NCI-H524 treated with DMSO at 0.1 percent for 48 hours (cell line): ENCODE measurements at regions not wholly inside any gene's neighbourhood (a gene's known extent, or its start where the extent isn't known, plus 50 kb on each side); places are given as distances from the start of the nearest gene placed in this dataset.

Source experiments
- DNase-seq: peaks from one replicate; lab custom pipeline; 2025; lab: John Stamatoyannopoulos, UW

DNA sequence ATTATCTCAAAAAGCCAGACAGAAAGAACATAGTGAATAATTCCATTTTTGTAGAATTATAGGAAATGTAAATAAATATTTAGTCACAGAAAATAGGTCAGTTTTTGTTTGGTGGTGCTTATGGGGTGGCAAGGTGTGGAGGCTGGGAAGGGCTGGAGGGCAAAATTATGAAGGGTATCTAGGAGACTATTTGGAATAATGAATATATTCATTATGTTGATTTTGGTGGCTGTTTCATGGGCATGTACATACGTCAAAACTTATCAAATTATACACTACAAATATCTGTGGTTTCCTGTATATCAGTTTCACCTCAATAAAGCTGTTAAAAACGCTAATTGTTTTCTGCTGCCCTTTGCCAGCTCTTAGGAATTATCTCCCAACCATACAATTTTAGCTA lies 298.7 kb upstream of the GOLIM4 start:
- no peak for DNase-seq

DNA sequence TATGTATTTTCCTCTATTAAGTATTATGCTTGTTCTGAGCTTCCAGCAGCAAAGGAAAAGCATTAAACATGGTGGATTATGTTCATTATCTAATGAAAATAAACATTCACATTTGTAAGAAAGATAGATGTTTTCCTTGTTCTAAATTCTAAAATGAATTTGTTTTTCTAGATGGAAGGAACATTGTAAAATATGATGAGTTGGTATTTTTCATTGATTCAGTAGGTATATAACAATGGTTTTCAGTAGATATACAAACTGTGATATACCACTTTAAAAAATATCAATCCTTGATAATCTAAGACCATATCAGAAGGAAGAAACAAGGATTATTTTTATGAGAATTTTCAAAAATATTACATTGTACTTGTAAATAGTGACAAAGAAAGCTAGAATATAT lies 290.6 kb upstream of the GOLIM4 start:
- no peak for DNase-seq

GRCh38 chr3:168384990-168385389 lies 289.3 kb upstream of the GOLIM4 start:
- no peak for DNase-seq

- peak; percentile 35 for DNase-seq
These were observed 287.8 kb upstream of the GOLIM4 start for GRCh38 chr3:168383573-168383972.

- DNase-seq, result no peak
These were observed 276.1 kb upstream of the GOLIM4 start for GRCh38 chr3:168371846-168372245.

GRCh38 chr3:168364967-168365366 lies 269.2 kb upstream of the GOLIM4 start:
- no peak for DNase-seq

DNA sequence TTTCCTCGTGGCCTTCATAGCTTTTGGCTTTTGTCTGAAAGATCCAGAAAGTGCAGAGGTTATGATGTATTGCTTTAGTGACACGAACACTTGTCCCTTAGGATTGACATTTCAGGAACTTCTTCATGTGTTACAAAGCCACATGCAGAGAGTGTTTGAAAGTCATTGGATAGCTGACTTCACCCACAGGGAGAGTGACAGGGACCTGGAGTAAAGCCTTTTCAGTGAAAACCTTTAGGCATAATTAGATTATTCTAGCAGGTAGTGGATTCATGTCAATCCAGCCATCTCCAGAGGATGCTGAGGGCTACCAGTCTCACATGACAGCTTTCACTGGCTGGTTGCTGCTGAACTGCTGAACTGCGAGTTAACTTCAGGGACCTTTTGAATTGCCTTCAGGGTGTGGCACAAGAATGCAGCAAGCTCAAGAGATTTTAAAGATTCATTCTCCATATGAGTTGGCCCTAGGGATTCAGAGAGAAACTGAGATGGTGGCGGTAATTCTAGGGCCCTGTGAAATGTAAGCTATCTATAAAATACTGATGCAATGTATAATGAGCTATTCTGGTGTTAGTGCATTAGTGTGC lies 267.0 kb upstream of the GOLIM4 start:
- DNase-seq, result no peak

DNA sequence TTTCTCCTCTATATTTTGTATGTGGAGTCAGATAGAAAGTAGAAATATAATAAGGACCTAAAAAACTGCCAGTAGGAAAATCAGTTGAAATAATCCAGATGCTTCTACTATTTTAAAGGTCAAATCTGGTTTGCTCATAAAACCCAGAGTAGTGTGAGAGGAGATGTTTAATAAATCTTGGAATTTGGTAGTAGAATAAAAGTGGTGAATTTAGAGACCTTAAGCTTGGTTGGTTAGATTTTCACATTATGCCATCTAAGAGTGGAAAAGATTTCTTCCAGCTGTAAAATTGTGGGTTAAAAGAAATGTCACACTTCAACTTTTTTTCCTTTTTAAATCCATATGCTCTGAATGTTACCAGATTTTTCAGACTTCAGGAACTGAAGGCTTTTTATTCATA lies 266.4 kb upstream of the GOLIM4 start:
- DNase-seq, result no peak

DNA sequence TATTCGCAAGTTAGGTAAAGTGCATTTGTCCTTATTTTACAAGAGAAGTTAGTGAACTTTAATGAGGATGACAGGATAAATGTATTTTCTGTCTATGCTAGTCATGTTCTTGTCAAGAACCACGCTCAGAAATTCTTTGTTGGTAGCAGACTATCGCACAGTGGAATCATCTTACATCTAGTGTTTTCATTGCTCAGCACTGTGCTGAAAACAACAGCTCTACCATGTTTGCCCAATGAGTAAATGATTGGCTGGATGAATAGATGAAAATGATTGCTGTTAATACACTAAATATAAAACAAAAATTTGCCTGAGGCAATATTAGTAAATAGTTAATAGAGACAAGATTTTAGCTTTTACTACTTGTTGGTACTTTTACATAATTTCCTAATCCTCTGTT lies 265.3 kb upstream of the GOLIM4 start:
- DNase-seq, result no peak

GRCh38 chr3:168342946-168343850 lies 247.5 kb upstream of the GOLIM4 start:
- DNase-seq, result no peak

GRCh38 chr3:168341956-168342936 lies 246.5 kb upstream of the GOLIM4 start:
- no peak for DNase-seq

- DNase-seq, result no peak
These were observed 245.6 kb upstream of the GOLIM4 start for GRCh38 chr3:168341192-168341815.

DNA sequence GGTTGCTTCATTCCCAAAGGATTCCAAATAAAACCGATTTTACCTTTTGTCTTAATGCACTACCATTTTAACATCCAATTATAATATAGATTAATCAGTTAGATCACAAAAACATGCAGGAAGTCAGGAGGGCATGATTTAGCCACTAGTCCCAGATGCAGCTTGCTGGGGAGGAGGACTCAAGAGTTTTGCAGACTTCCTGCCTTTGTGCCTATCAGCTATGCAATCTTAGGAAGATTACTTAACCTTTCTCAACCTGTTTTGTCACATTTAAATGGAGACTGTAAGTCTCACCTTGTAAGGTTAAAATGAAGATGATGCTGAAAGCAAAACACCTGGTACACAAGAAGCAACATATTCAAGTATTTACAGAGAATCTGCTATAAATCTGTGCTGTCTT lies 242.4 kb upstream of the GOLIM4 start:
- DNase-seq, result no peak

DNA sequence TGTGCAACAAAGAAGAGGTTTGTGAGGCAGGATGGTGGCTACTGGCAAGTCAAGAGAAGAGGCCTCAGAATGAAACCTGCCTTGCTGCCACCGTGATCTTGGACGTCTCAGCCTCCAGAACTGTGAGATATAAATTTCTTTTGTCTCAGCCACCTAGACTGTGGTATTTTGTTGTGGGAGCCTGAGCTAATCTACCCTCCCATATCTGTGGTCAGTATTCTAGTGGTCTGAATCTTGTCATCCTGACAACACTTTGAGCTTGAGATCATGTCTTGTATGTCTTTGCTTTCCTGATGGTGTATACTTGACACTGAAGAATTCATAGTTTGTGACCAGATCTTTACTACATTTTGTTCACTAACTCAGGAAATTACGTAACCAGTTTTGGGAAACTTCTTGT lies 240.6 kb upstream of the GOLIM4 start:
- no peak for DNase-seq

DNA sequence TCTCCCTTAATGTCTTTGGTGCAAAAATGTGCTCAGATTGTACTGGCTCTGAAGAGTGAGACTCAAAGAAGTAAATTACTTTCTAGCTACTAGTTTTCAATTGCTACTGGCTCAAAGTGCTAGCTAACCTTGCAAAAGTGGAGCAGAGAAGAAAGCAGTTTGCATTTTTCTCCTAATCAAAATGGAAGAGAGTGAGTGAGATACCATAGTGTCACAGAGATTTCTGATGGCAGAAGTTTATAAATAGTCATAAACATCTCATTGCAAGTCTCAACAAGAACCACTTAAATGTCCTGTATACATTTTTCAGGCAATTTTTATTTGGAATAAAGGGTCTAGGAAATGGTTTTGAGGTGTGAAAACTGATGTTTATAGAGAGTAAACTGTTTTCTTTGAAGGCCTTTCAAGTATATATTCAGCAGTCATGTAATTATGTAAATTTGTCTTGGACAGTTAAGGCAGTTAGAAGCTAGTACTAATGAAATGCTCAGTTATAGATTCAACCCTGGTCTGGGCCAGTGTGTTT lies 237.7 kb upstream of the GOLIM4 start:
- no peak for DNase-seq

GRCh38 chr3:168331756-168332155 lies 236.0 kb upstream of the GOLIM4 start:
- no peak for DNase-seq

DNA sequence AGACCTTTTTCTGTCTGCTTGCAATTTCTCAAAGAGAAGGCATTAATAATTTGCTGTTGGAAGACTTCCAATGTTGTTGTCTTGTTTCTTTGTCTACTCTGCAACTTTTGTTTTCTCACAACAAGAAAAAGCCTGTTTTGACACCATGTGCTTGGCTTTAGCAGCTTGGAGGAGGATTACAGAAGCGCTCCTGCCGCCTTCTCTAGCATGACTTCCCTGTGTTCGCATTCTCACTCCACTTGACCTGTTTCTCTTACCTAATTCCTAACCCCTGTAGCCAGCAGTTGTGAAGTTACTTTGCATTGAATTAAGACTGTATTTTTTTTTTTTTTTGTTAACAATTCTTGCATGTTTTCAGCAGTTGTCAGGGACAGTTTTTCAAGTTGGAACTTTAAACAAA lies 235.3 kb upstream of the GOLIM4 start:
- no peak for DNase-seq

DNA sequence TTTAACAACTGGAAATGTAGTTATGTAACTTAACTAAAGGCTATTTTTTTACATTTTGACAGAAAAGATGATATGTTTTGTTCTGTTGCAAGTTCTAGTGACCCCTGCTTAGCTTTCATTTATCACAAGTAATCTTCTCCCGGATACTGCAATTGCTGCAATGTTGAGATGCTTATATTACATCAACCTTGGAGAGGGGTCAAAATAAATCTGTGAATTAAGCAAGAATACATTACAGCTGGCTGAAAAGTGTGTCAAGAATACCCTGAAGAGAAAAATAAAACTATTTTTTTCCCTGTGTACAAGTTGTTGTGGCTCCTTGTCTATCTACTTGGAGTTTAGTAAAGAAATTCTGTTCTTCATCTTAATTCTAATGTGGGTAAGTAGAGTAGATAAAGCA lies 232.1 kb upstream of the GOLIM4 start:
- DNase-seq, result no peak

DNA sequence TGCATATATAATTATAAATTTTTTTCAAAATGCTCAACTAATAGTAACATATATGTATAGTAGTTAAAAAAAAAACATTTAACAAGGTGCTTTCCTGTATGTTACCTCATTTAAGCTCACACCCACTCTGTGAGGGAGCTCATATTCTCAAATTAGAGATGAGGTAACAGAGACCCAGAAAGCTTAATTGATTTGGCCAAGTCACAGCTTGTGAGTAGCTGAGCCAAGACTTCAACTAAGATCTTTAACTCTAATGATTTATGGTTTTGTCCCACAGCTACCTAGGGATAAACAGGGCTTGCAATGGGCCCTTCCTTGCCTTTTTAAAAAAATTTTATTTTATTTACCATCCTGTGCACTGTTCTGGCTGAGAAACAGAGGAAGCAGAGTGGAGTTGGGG lies 230.0 kb upstream of the GOLIM4 start:
- DNase-seq, result no peak

GRCh38 chr3:168322941-168323340 lies 227.2 kb upstream of the GOLIM4 start:
- DNase-seq, result no peak

DNA sequence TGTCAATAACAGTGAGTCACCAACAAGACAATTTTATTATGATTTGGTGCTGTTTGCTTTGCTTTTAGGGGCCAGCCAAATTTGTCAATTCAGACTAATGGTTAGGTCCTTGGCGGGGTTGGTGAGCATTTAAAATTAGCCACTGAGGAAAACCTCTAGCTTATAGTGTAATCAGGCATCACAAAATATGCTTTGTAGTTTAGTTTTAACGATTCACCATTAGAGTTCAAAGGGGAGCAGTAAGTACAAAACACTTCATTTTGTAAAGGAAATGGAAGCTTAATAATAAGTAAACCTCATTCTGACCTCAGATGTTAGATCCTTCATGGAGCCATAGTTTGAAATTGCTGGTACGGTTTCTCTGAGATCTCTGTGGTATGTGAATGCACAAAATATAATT lies 218.4 kb upstream of the GOLIM4 start:
- no peak for DNase-seq

DNA sequence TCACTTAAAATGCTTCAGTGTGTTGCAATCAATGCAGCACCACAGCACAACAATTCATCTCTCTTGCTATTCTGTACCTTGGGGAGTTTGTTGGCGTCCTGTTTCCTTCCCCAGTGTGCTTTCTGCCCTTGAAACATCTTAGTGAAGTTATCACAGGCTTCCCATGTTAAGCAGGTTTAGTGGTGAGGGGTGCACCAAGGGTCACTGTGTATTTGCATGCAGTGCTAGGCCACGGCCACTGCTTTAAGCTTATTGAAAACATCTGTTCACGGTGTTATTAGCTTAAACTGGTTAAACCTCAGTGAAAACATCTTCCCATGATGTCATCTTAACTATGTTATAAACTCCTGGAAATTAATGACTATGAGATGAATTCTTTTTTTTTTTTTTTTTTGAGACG lies 217.3 kb upstream of the GOLIM4 start:
- DNase-seq, result no peak
